ENCODE measurements at regions not wholly inside any gene's neighbourhood (a gene's known extent, or its start where the extent isn't known, plus 50 kb on each side); places are given as distances from the start of the nearest gene placed in this dataset.

GRCh38 chr4:162510937-162511336 lies 347.1 kb upstream of the FSTL5 start:
- H3K4me3 ChIP-seq, result no peak overlapping the region
- no peak overlapping the region for H3K27ac ChIP-seq
- H3K9me3 ChIP-seq (ENCODE audit: low read depth, low read length), result no peaks in the 10 kb centered on the region
- no peak overlapping the region for H3K9ac ChIP-seq (ENCODE audit: insufficient read length)
- no peak for DNase-seq (ENCODE audit: low read depth, low spot score)
- H3K36me3 ChIP-seq (ENCODE audit: insufficient read depth, low read length), result no peaks in the 10 kb centered on the region
- TF ChIP-seq FOXP2 (optimal IDR thresholded peaks at IDR 0.05; ENCODE audit: control extremely low read depth, extremely low read length, insufficient read depth) (no peak), POLR2AphosphoS5 (IDR thresholded peaks at IDR 0.05; ENCODE audit: borderline replicate concordance, low read depth, low read length) (no peak), EZH2 (IDR thresholded peaks at IDR 0.05) (no peak)

- H3K9ac ChIP-seq (ENCODE audit: insufficient read length), result no peak overlapping the region
- H3K9me3 ChIP-seq (ENCODE audit: low read depth, low read length), result no peaks in the 10 kb centered on the region
- no peak overlapping the region for H3K27ac ChIP-seq
- H3K4me3 ChIP-seq, result no peak overlapping the region
- no peak for TF ChIP-seq POLR2AphosphoS5 (IDR thresholded peaks at IDR 0.05; ENCODE audit: borderline replicate concordance, low read depth, low read length)
- no peak for TF ChIP-seq EZH2 (IDR thresholded peaks at IDR 0.05)
- TF ChIP-seq FOXP2 (optimal IDR thresholded peaks at IDR 0.05; ENCODE audit: control extremely low read depth, extremely low read length, insufficient read depth), result no peak
- H3K36me3 ChIP-seq (ENCODE audit: insufficient read depth, low read length), result no peaks in the 10 kb centered on the region
- no peak for DNase-seq (ENCODE audit: low read depth, low spot score)
These were observed 346.3 kb upstream of the FSTL5 start for GRCh38 chr4:162510115-162510514.

GRCh38 chr4:162509333-162509732 lies 345.5 kb upstream of the FSTL5 start:
- Histone ChIP-seq H3K9me3 (ENCODE audit: low read depth, low read length) (no peaks in the 10 kb centered on the region), H3K9ac (ENCODE audit: insufficient read length) (no peak overlapping the region), H3K27ac (no peak overlapping the region), H3K36me3 (ENCODE audit: insufficient read depth, low read length) (no peaks in the 10 kb centered on the region), H3K4me3 (no peak overlapping the region)
- DNase-seq (ENCODE audit: low read depth, low spot score), result no peak
- TF ChIP-seq EZH2 (IDR thresholded peaks at IDR 0.05), result no peak
- no peak for TF ChIP-seq POLR2AphosphoS5 (IDR thresholded peaks at IDR 0.05; ENCODE audit: borderline replicate concordance, low read depth, low read length)
- no peak for TF ChIP-seq FOXP2 (optimal IDR thresholded peaks at IDR 0.05; ENCODE audit: control extremely low read depth, extremely low read length, insufficient read depth)

GRCh38 chr4:162506253-162506652 lies 342.5 kb upstream of the FSTL5 start:
- no peak overlapping the region for H3K9ac ChIP-seq (ENCODE audit: insufficient read length)
- no peak overlapping the region for H3K4me3 ChIP-seq
- H3K9me3 ChIP-seq (ENCODE audit: low read depth, low read length), result no peaks in the 10 kb centered on the region
- H3K27ac ChIP-seq, result no peak overlapping the region
- TF ChIP-seq FOXP2 (optimal IDR thresholded peaks at IDR 0.05; ENCODE audit: control extremely low read depth, extremely low read length, insufficient read depth), result no peak
- no peak for TF ChIP-seq EZH2 (IDR thresholded peaks at IDR 0.05)
- TF ChIP-seq POLR2AphosphoS5 (IDR thresholded peaks at IDR 0.05; ENCODE audit: borderline replicate concordance, low read depth, low read length), result no peak
- no peak for DNase-seq (ENCODE audit: low read depth, low spot score)
- no peaks in the 10 kb centered on the region for H3K36me3 ChIP-seq (ENCODE audit: insufficient read depth, low read length)

GRCh38 chr4:162503868-162504267 lies 340.1 kb upstream of the FSTL5 start:
- DNase-seq (ENCODE audit: low read depth, low spot score), result no peak
- no peak for TF ChIP-seq FOXP2 (optimal IDR thresholded peaks at IDR 0.05; ENCODE audit: control extremely low read depth, extremely low read length, insufficient read depth)
- TF ChIP-seq POLR2AphosphoS5 (IDR thresholded peaks at IDR 0.05; ENCODE audit: borderline replicate concordance, low read depth, low read length), result no peak
- TF ChIP-seq EZH2 (IDR thresholded peaks at IDR 0.05), result no peak
- no peaks in the 10 kb centered on the region for H3K36me3 ChIP-seq (ENCODE audit: insufficient read depth, low read length)
- no peak overlapping the region for H3K9ac ChIP-seq (ENCODE audit: insufficient read length)
- H3K9me3 ChIP-seq (ENCODE audit: low read depth, low read length), result no peaks in the 10 kb centered on the region
- no peak overlapping the region for H3K4me3 ChIP-seq
- no peak overlapping the region for H3K27ac ChIP-seq

GRCh38 chr4:162502109-162502508 lies 338.3 kb upstream of the FSTL5 start:
- TF ChIP-seq FOXP2 (optimal IDR thresholded peaks at IDR 0.05; ENCODE audit: control extremely low read depth, extremely low read length, insufficient read depth), result no peak
- no peak for TF ChIP-seq EZH2 (IDR thresholded peaks at IDR 0.05)
- TF ChIP-seq POLR2AphosphoS5 (IDR thresholded peaks at IDR 0.05; ENCODE audit: borderline replicate concordance, low read depth, low read length), result no peak
- Histone ChIP-seq H3K27ac (no peak overlapping the region), H3K9ac (ENCODE audit: insufficient read length) (no peak overlapping the region), H3K9me3 (ENCODE audit: low read depth, low read length) (no peaks in the 10 kb centered on the region), H3K36me3 (ENCODE audit: insufficient read depth, low read length) (no peaks in the 10 kb centered on the region), H3K4me3 (no peak overlapping the region)
- no peak for DNase-seq (ENCODE audit: low read depth, low spot score)

GRCh38 chr4:162499478-162499877 lies 335.7 kb upstream of the FSTL5 start:
- no peak overlapping the region for H3K27ac ChIP-seq
- H3K9me3 ChIP-seq (ENCODE audit: low read depth, low read length), result no peaks in the 10 kb centered on the region
- H3K36me3 ChIP-seq (ENCODE audit: insufficient read depth, low read length), result no peaks in the 10 kb centered on the region
- H3K4me3 ChIP-seq, result no peak overlapping the region
- DNase-seq (ENCODE audit: low read depth, low spot score), result no peak
- H3K9ac ChIP-seq (ENCODE audit: insufficient read length), result no peak overlapping the region
- TF ChIP-seq FOXP2 (optimal IDR thresholded peaks at IDR 0.05; ENCODE audit: control extremely low read depth, extremely low read length, insufficient read depth) (no peak), POLR2AphosphoS5 (IDR thresholded peaks at IDR 0.05; ENCODE audit: borderline replicate concordance, low read depth, low read length) (no peak), EZH2 (IDR thresholded peaks at IDR 0.05) (no peak)

GRCh38 chr4:162498168-162498567 lies 334.4 kb upstream of the FSTL5 start:
- Histone ChIP-seq H3K36me3 (ENCODE audit: insufficient read depth, low read length) (no peaks in the 10 kb centered on the region), H3K9me3 (ENCODE audit: low read depth, low read length) (no peaks in the 10 kb centered on the region), H3K27ac (0 out of 2 replicates have a peak overlapping the region, but pooled peaks have one; percentile 21), H3K4me3 (peak overlapping the region; percentile 73), H3K9ac (ENCODE audit: insufficient read length) (peak overlapping the region; percentile 70)
- TF ChIP-seq EZH2 (IDR thresholded peaks at IDR 0.05), result no peak
- no peak for TF ChIP-seq FOXP2 (optimal IDR thresholded peaks at IDR 0.05; ENCODE audit: control extremely low read depth, extremely low read length, insufficient read depth)
- no peak for TF ChIP-seq POLR2AphosphoS5 (IDR thresholded peaks at IDR 0.05; ENCODE audit: borderline replicate concordance, low read depth, low read length)
- DNase-seq (ENCODE audit: low read depth, low spot score), result no peak

- peak overlapping the region; percentile 70 for H3K9ac ChIP-seq (ENCODE audit: insufficient read length)
- peak overlapping the region; percentile 73 for H3K4me3 ChIP-seq
- DNase-seq (ENCODE audit: low read depth, low spot score), result peak; percentile 61
- no peaks in the 10 kb centered on the region for H3K36me3 ChIP-seq (ENCODE audit: insufficient read depth, low read length)
- no peaks in the 10 kb centered on the region for H3K9me3 ChIP-seq (ENCODE audit: low read depth, low read length)
- no peak overlapping the region for H3K27ac ChIP-seq
- no peak for TF ChIP-seq EZH2 (IDR thresholded peaks at IDR 0.05)
- TF ChIP-seq POLR2AphosphoS5 (IDR thresholded peaks at IDR 0.05; ENCODE audit: borderline replicate concordance, low read depth, low read length), result no peak
- TF ChIP-seq FOXP2 (optimal IDR thresholded peaks at IDR 0.05; ENCODE audit: control extremely low read depth, extremely low read length, insufficient read depth), result no peak
These were observed 333.9 kb upstream of the FSTL5 start for GRCh38 chr4:162497564-162498167.

All from SK-N-MC (cell line).